ENCODE measurements at regions not wholly inside any gene's neighbourhood (a gene's known extent, or its start where the extent isn't known, plus 50 kb on each side); places are given as distances from the start of the nearest gene placed in this dataset.

- ATAC-seq (replicated peaks in 1 of 2) = no peak
These were observed 409.3 kb downstream of the BRD1 start for GRCh38 chr22:49418341-49418894.

GRCh38 chr22:49417833-49418232, 409.8 kb downstream of the BRD1 start:
- no peak for ATAC-seq (replicated peaks in 1 of 2)
- no peak for DNase-seq
- Mint-ChIP-seq H3K27me3 (ENCODE audit: low read depth) (peaks cover 5% of the 10 kb centered on the region), H3K36me3 (ENCODE audit: insufficient read depth in 2 of 2) (peaks cover 2 to 3% of the 10 kb centered on the region in 2 donors), H3K27ac (no peak overlapping the region), H3K9me3 (no peaks in the 10 kb centered on the region), H3K4me3 (no peak overlapping the region), H3K4me1 (ENCODE audit: low read depth) (no peaks in the 10 kb centered on the region)

More at GRCh38 chr22:49418341-49418894, 409.3 kb downstream of the BRD1 start:
- Mint-ChIP-seq H3K27ac (no peak overlapping the region), H3K27me3 (ENCODE audit: low read depth) (peaks cover 5% of the 10 kb centered on the region), H3K9me3 (no peaks in the 10 kb centered on the region), H3K4me3 (no peak overlapping the region), H3K4me1 (ENCODE audit: low read depth) (no peaks in the 10 kb centered on the region), H3K36me3 (ENCODE audit: insufficient read depth in 2 of 2) (peaks cover 2 to 3% of the 10 kb centered on the region in 2 donors)
- no peak for DNase-seq

GRCh38 chr22:49417326-49417725, 410.3 kb downstream of the BRD1 start:
- no peak for DNase-seq
- H3K36me3 Mint-ChIP-seq (ENCODE audit: insufficient read depth in 2 of 2) = peaks cover 2 to 3% of the 10 kb centered on the region in 2 donors
- ATAC-seq (replicated peaks in 1 of 2) = no peak
- peaks cover 5% of the 10 kb centered on the region for H3K27me3 Mint-ChIP-seq (ENCODE audit: low read depth)
- no peaks in the 10 kb centered on the region for H3K4me1 Mint-ChIP-seq (ENCODE audit: low read depth)
- no peak overlapping the region for H3K4me3 Mint-ChIP-seq
- no peak overlapping the region for H3K27ac Mint-ChIP-seq
- no peaks in the 10 kb centered on the region for H3K9me3 Mint-ChIP-seq

GRCh38 chr22:49415151-49415951, 412.3 kb downstream of the BRD1 start:
- DNase-seq = no peak
- no peaks in the 10 kb centered on the region for H3K27me3 Mint-ChIP-seq (ENCODE audit: low read depth)
- H3K36me3 Mint-ChIP-seq (ENCODE audit: insufficient read depth in 2 of 2) = no peaks in the 10 kb centered on the region
- H3K4me1 Mint-ChIP-seq (ENCODE audit: low read depth) = no peaks in the 10 kb centered on the region
- ATAC-seq (replicated peaks in 1 of 2) = no peak
- H3K27ac Mint-ChIP-seq = no peak overlapping the region
- H3K9me3 Mint-ChIP-seq = no peaks in the 10 kb centered on the region
- no peak overlapping the region for H3K4me3 Mint-ChIP-seq

- DNase-seq (no peak), ATAC-seq (replicated peaks in 1 of 2) (no peak)
- H3K27me3 Mint-ChIP-seq (ENCODE audit: low read depth) = no peaks in the 10 kb centered on the region
- H3K4me1 Mint-ChIP-seq (ENCODE audit: low read depth) = no peaks in the 10 kb centered on the region
- no peak overlapping the region for H3K4me3 Mint-ChIP-seq
- H3K9me3 Mint-ChIP-seq = peaks cover 0 to 3% of the 10 kb centered on the region in 2 donors
- peaks cover 0 to 1% of the 10 kb centered on the region in 2 donors for H3K36me3 Mint-ChIP-seq (ENCODE audit: insufficient read depth in 2 of 2)
- no peak overlapping the region for H3K27ac Mint-ChIP-seq
These were observed 414.1 kb downstream of the BRD1 start for GRCh38 chr22:49413551-49413950.

- Mint-ChIP-seq H3K27me3 (ENCODE audit: low read depth) (no peaks in the 10 kb centered on the region), H3K4me1 (ENCODE audit: low read depth) (no peaks in the 10 kb centered on the region), H3K36me3 (ENCODE audit: insufficient read depth in 2 of 2) (peaks cover 0 to 1% of the 10 kb centered on the region in 2 donors), H3K27ac (no peak overlapping the region), H3K9me3 (peaks cover 0 to 3% of the 10 kb centered on the region in 2 donors), H3K4me3 (no peak overlapping the region)
- ATAC-seq (replicated peaks in 1 of 2) = no peak
- no peak for DNase-seq
These were observed 414.5 kb downstream of the BRD1 start for GRCh38 chr22:49413146-49413545.

- no peak for DNase-seq
- H3K27ac Mint-ChIP-seq = no peak overlapping the region
- peaks cover 0 to 1% of the 10 kb centered on the region in 2 donors for H3K36me3 Mint-ChIP-seq (ENCODE audit: insufficient read depth in 2 of 2)
- peaks cover 0 to 3% of the 10 kb centered on the region in 2 donors for H3K9me3 Mint-ChIP-seq
- H3K4me3 Mint-ChIP-seq = no peak overlapping the region
- H3K27me3 Mint-ChIP-seq (ENCODE audit: low read depth) = no peaks in the 10 kb centered on the region
- no peak for ATAC-seq (replicated peaks in 1 of 2)
- no peaks in the 10 kb centered on the region for H3K4me1 Mint-ChIP-seq (ENCODE audit: low read depth)
These were observed 415.4 kb downstream of the BRD1 start for GRCh38 chr22:49412236-49412635.

- Mint-ChIP-seq H3K4me1 (ENCODE audit: low read depth) (no peaks in the 10 kb centered on the region), H3K27ac (no peak overlapping the region), H3K27me3 (ENCODE audit: low read depth) (peaks cover 8% of the 10 kb centered on the region), H3K9me3 (peaks cover 0 to 3% of the 10 kb centered on the region in 2 donors), H3K4me3 (no peak overlapping the region), H3K36me3 (ENCODE audit: insufficient read depth in 2 of 2) (peaks cover 0 to 1% of the 10 kb centered on the region in 2 donors)
- no peak for DNase-seq
- ATAC-seq (replicated peaks in 1 of 2) = no peak
These were observed 416.4 kb downstream of the BRD1 start for GRCh38 chr22:49411236-49411635.

- DNase-seq (no peak), ATAC-seq (replicated peaks in 1 of 2) (no peak)
- Mint-ChIP-seq H3K36me3 (ENCODE audit: insufficient read depth in 2 of 2) (peaks cover 0 to 1% of the 10 kb centered on the region in 2 donors), H3K4me3 (no peak overlapping the region), H3K9me3 (peaks cover 0 to 3% of the 10 kb centered on the region in 2 donors), H3K27me3 (ENCODE audit: low read depth) (peaks cover 24% of the 10 kb centered on the region), H3K27ac (no peak overlapping the region), H3K4me1 (ENCODE audit: low read depth) (no peaks in the 10 kb centered on the region)
These were observed 419.4 kb downstream of the BRD1 start for GRCh38 chr22:49408102-49408836.

- H3K27me3 Mint-ChIP-seq (ENCODE audit: low read depth) = peaks cover 27% of the 10 kb centered on the region
- ATAC-seq (replicated peaks in 1 of 2) = no peak
- H3K36me3 Mint-ChIP-seq (ENCODE audit: insufficient read depth in 2 of 2) = peaks cover 0 to 1% of the 10 kb centered on the region in 2 donors
- no peak overlapping the region for H3K27ac Mint-ChIP-seq
- H3K9me3 Mint-ChIP-seq = peaks cover 0 to 3% of the 10 kb centered on the region in 2 donors
- H3K4me3 Mint-ChIP-seq = no peak overlapping the region
- no peaks in the 10 kb centered on the region for H3K4me1 Mint-ChIP-seq (ENCODE audit: low read depth)
- DNase-seq = no peak
These were observed 420.6 kb downstream of the BRD1 start for GRCh38 chr22:49406879-49407587.

GRCh38 chr22:49406047-49406650, 421.5 kb downstream of the BRD1 start:
- no peak for DNase-seq
- Mint-ChIP-seq H3K4me1 (ENCODE audit: low read depth) (no peaks in the 10 kb centered on the region), H3K4me3 (no peak overlapping the region), H3K27me3 (ENCODE audit: low read depth) (peaks cover 27% of the 10 kb centered on the region), H3K27ac (no peak overlapping the region), H3K9me3 (peaks cover 0 to 3% of the 10 kb centered on the region in 2 donors), H3K36me3 (ENCODE audit: insufficient read depth in 2 of 2) (peaks cover 0 to 1% of the 10 kb centered on the region in 2 donors)
- no peak for ATAC-seq (replicated peaks in 1 of 2)

GRCh38 chr22:49405590-49405989, 422.1 kb downstream of the BRD1 start:
- H3K4me1 Mint-ChIP-seq (ENCODE audit: low read depth) = no peaks in the 10 kb centered on the region
- H3K36me3 Mint-ChIP-seq (ENCODE audit: insufficient read depth in 2 of 2) = peaks cover 0 to 1% of the 10 kb centered on the region in 2 donors
- ATAC-seq (replicated peaks in 1 of 2) = no peak
- H3K27me3 Mint-ChIP-seq (ENCODE audit: low read depth) = peaks cover 27% of the 10 kb centered on the region
- no peak overlapping the region for H3K4me3 Mint-ChIP-seq
- no peak overlapping the region for H3K27ac Mint-ChIP-seq
- no peak for DNase-seq
- peaks cover 0 to 3% of the 10 kb centered on the region in 2 donors for H3K9me3 Mint-ChIP-seq
